IPS-20b (cell line): ENCODE measurements at regions not wholly inside any gene's neighbourhood (a gene's known extent, or its start where the extent isn't known, plus 50 kb on each side); places are given as distances from the start of the nearest gene placed in this dataset.

Source experiments
- H3K27ac ChIP-seq: one replicate; pipeline ENCODE4 v1.5.1; 2013; ENCODE audit warnings: low read length
- H3K27me3 ChIP-seq: 2 replicates; pipeline ENCODE4 v1.6.1; 2013; ENCODE audit warnings: mild to moderate bottlenecking, low read length, inconsistent platforms; ENCODE audit not compliant: insufficient read depth
- H3K36me3 ChIP-seq: 2 replicates; pipeline ENCODE4 v1.6.1; 2013; ENCODE audit warnings: low read depth, mild to moderate bottlenecking, inconsistent platforms, low read length, moderate library complexity; ENCODE audit not compliant: insufficient read depth
- H3K4me1 ChIP-seq: 2 replicates; pipeline ENCODE4 v1.6.1; 2013; ENCODE audit warnings: mild to moderate bottlenecking, control low read depth, inconsistent platforms, low read length, moderate library complexity; ENCODE audit not compliant: insufficient read depth
- H3K4me3 ChIP-seq: 2 replicates; pipeline ENCODE4 v1.5.1; 2013; ENCODE audit warnings: mild to moderate bottlenecking, low read length, inconsistent platforms
- H3K9ac ChIP-seq: 2 replicates; pipeline ENCODE4 v1.6.1; 2013; ENCODE audit warnings: low read depth, mild to moderate bottlenecking, inconsistent platforms, low read length, moderate library complexity
- H3K9me3 ChIP-seq: 2 replicates; pipeline ENCODE4 v1.6.1; 2013; ENCODE audit warnings: mild to moderate bottlenecking, low read depth, low read length, inconsistent platforms; ENCODE audit not compliant: insufficient read depth

GRCh38 chr20:57009775-57010174 is 256.7 kb downstream of the BMP7 start:
- no peaks in the 10 kb centered on the region for H3K9me3 ChIP-seq
- no peak overlapping the region for H3K4me3 ChIP-seq
- peaks cover 33% of the 10 kb centered on the region for H3K27me3 ChIP-seq
- H3K4me1 ChIP-seq, result peaks cover 12% of the 10 kb centered on the region
- no peak overlapping the region for H3K27ac ChIP-seq
- no peak overlapping the region for H3K9ac ChIP-seq
- H3K36me3 ChIP-seq, result no peaks in the 10 kb centered on the region

GRCh38 chr20:57012691-57013090 is 253.8 kb downstream of the BMP7 start:
- H3K27ac ChIP-seq, result no peak overlapping the region
- no peaks in the 10 kb centered on the region for H3K36me3 ChIP-seq
- H3K4me1 ChIP-seq, result peaks cover 12% of the 10 kb centered on the region
- H3K27me3 ChIP-seq, result peaks cover 47% of the 10 kb centered on the region
- H3K9ac ChIP-seq, result no peak overlapping the region
- no peak overlapping the region for H3K4me3 ChIP-seq
- no peaks in the 10 kb centered on the region for H3K9me3 ChIP-seq

GRCh38 chr20:57013217-57013616 is 253.2 kb downstream of the BMP7 start:
- Histone ChIP-seq H3K27ac (no peak overlapping the region), H3K9me3 (no peaks in the 10 kb centered on the region), H3K9ac (no peak overlapping the region), H3K4me1 (peaks cover 9% of the 10 kb centered on the region), H3K36me3 (no peaks in the 10 kb centered on the region), H3K4me3 (peak overlapping the region; percentile 49; the same call in 1 of the 2 replicates), H3K27me3 (peaks cover 44% of the 10 kb centered on the region)

- H3K4me1 ChIP-seq, result peaks cover 7% of the 10 kb centered on the region; the same call in 1 of the 2 replicates
- peak overlapping the region; percentile 49; the same call in 1 of the 2 replicates for H3K4me3 ChIP-seq
- no peaks in the 10 kb centered on the region for H3K9me3 ChIP-seq
- H3K27ac ChIP-seq, result no peak overlapping the region
- peak overlapping the region; percentile 16; the same call in 1 of the 2 replicates for H3K9ac ChIP-seq
- H3K36me3 ChIP-seq, result no peaks in the 10 kb centered on the region
- H3K27me3 ChIP-seq, result peaks cover 44% of the 10 kb centered on the region
Observed at GRCh38 chr20:57013741-57014140, 252.7 kb downstream of the BMP7 start.

GRCh38 chr20:57020364-57020763 is 246.1 kb downstream of the BMP7 start:
- H3K9ac ChIP-seq, result no peak overlapping the region
- H3K27me3 ChIP-seq, result peaks cover 9% of the 10 kb centered on the region
- no peaks in the 10 kb centered on the region for H3K36me3 ChIP-seq
- no peak overlapping the region for H3K4me3 ChIP-seq
- H3K4me1 ChIP-seq, result peaks cover 10% of the 10 kb centered on the region; the same call in 1 of the 2 replicates
- H3K9me3 ChIP-seq, result no peaks in the 10 kb centered on the region
- no peak overlapping the region for H3K27ac ChIP-seq

GRCh38 chr20:57022306-57022705 is 244.1 kb downstream of the BMP7 start:
- Histone ChIP-seq H3K9me3 (no peaks in the 10 kb centered on the region), H3K9ac (no peak overlapping the region), H3K27me3 (0 out of 2 replicates have a peak, but pooled peaks cover 2% of the 10 kb centered on the region), H3K4me1 (peaks cover 10% of the 10 kb centered on the region; the same call in 1 of the 2 replicates), H3K36me3 (no peaks in the 10 kb centered on the region), H3K4me3 (no peak overlapping the region), H3K27ac (no peak overlapping the region)

GRCh38 chr20:57023007-57023406 is 243.4 kb downstream of the BMP7 start:
- Histone ChIP-seq H3K4me1 (peaks cover 10% of the 10 kb centered on the region; the same call in 1 of the 2 replicates), H3K4me3 (no peak overlapping the region), H3K9me3 (no peaks in the 10 kb centered on the region), H3K27ac (no peak overlapping the region), H3K36me3 (no peaks in the 10 kb centered on the region), H3K27me3 (no peaks in the 10 kb centered on the region), H3K9ac (no peak overlapping the region)

- Histone ChIP-seq H3K27me3 (no peaks in the 10 kb centered on the region), H3K4me1 (peaks cover 10% of the 10 kb centered on the region; the same call in 1 of the 2 replicates), H3K9me3 (no peaks in the 10 kb centered on the region), H3K27ac (no peak overlapping the region), H3K9ac (no peak overlapping the region), H3K36me3 (no peaks in the 10 kb centered on the region), H3K4me3 (no peak overlapping the region)
Observed at GRCh38 chr20:57023997-57024396, 242.4 kb downstream of the BMP7 start.

GRCh38 chr20:57024849-57025248 is 241.6 kb downstream of the BMP7 start:
- no peaks in the 10 kb centered on the region for H3K36me3 ChIP-seq
- H3K9me3 ChIP-seq, result no peaks in the 10 kb centered on the region
- peaks cover 12% of the 10 kb centered on the region for H3K4me1 ChIP-seq
- no peak overlapping the region for H3K9ac ChIP-seq
- H3K4me3 ChIP-seq, result no peak overlapping the region
- no peaks in the 10 kb centered on the region for H3K27me3 ChIP-seq
- no peak overlapping the region for H3K27ac ChIP-seq

- no peak overlapping the region for H3K27ac ChIP-seq
- H3K36me3 ChIP-seq, result no peaks in the 10 kb centered on the region
- peaks cover 16% of the 10 kb centered on the region for H3K4me1 ChIP-seq
- no peaks in the 10 kb centered on the region for H3K9me3 ChIP-seq
- H3K27me3 ChIP-seq, result no peaks in the 10 kb centered on the region
- no peak overlapping the region for H3K9ac ChIP-seq
- H3K4me3 ChIP-seq, result no peak overlapping the region
Observed at GRCh38 chr20:57025261-57025660, 241.2 kb downstream of the BMP7 start.

- no peak overlapping the region for H3K9ac ChIP-seq
- H3K4me1 ChIP-seq, result peaks cover 18% of the 10 kb centered on the region
- H3K36me3 ChIP-seq, result no peaks in the 10 kb centered on the region
- H3K27me3 ChIP-seq, result no peaks in the 10 kb centered on the region
- H3K4me3 ChIP-seq, result no peak overlapping the region
- H3K9me3 ChIP-seq, result no peaks in the 10 kb centered on the region
- H3K27ac ChIP-seq, result no peak overlapping the region
Observed at GRCh38 chr20:57025666-57026224, 240.7 kb downstream of the BMP7 start.

- Histone ChIP-seq H3K4me1 (peaks cover 11% of the 10 kb centered on the region), H3K4me3 (no peak overlapping the region), H3K27me3 (no peaks in the 10 kb centered on the region), H3K36me3 (no peaks in the 10 kb centered on the region), H3K27ac (no peak overlapping the region), H3K9me3 (no peaks in the 10 kb centered on the region), H3K9ac (no peak overlapping the region)
Observed at GRCh38 chr20:57027777-57028176, 238.7 kb downstream of the BMP7 start.
